ENCODE measurements at regions not wholly inside any gene's neighbourhood (a gene's known extent, or its start where the extent isn't known, plus 50 kb on each side); places are given as distances from the start of the nearest gene placed in this dataset.

DNA sequence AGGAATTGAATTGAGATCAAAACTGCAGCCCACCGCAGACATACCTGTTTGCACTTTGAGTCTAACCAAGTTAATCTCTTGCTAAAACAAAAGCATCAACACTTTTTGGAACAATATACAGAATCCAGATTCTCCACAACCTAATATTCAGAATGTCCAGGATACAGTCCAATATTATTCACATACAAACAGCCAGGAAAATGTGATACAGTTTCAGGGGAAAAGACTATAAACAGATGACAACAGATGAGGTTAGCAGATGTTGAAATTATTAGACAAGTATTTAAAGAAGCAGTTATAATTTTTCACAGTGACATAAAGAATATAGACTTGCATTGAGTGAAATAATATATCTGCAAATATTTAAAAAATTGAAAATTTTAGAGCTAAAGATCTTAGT is 678.1 kb upstream of the CXADR start:
- peak; percentile 60 for DNase-seq

DNA sequence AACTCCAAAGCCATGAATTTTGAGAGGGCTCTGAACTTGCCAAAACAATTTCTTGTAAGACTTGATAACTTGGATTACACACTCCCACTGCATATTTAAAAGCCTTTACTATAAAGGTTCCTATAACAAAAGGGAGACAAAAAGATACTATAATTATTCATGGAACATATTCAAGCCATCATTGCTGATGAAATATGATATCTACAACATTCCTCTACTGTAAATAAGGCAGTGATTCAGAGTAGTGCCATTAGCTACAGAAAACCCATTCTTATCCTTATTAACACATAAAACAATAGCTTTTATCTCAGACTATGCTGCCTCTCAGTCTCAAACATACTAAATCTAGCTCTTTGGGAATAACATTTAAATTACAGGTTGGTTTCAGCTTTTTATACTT is 675.5 kb upstream of the CXADR start:
- no peak for DNase-seq

DNA sequence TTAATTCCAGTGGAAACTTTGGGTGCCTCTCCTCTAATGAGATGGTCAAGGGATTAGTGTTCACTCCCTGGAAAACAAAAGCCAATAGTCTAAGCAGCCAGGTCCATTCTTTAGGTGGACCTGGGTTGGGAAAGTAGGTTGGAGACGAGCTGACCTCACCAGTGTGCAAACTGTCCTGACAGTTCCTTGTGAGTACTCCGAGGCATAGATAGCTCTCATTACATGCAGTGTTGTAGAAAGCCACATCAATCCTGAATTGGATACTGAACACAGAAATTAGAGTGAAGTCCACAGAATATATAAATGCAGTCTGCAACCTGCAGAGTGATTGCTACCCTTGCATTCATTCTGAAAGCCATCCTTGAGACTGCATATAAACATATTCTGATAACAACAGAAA is 675.1 kb upstream of the CXADR start:
- no peak for DNase-seq

DNA sequence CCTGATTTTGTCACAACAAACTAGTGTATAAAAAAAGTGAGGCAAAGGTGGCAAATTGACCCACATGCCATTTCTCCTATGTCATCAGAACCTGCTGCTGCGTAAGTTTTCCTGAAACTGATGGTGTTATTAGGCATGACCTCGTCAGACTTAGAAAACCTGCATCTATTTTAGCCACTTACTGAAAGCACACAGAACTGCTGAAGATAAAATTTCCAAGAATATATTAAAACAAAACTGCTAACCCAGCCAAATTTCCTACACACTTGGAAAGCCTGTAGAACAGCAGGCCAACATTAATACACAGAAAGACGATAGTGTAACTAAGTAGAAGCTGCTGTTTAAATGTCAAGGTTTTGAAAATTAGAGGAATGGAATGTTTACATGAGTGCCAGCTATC is 674.5 kb upstream of the CXADR start:
- peak; percentile 90 for DNase-seq

DNA sequence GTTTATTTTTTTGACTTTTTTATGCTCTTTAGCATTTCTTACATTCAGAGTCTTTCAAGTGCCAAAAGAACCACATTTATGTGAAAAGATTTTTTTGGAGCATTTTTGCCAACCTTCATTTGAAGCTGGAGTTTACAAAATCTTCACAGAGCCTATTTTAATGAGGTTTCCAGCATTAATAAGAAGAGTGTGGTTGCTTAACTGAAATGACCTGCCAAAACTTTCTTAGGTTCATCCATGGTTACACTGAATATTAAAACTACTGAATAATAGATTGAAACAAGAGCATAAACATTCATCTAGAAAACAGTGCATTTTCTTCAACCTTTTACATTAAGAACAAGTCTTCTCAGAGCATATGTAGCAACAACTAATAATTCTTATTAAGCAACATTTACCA is 672.3 kb upstream of the CXADR start:
- no peak for DNase-seq

DNA sequence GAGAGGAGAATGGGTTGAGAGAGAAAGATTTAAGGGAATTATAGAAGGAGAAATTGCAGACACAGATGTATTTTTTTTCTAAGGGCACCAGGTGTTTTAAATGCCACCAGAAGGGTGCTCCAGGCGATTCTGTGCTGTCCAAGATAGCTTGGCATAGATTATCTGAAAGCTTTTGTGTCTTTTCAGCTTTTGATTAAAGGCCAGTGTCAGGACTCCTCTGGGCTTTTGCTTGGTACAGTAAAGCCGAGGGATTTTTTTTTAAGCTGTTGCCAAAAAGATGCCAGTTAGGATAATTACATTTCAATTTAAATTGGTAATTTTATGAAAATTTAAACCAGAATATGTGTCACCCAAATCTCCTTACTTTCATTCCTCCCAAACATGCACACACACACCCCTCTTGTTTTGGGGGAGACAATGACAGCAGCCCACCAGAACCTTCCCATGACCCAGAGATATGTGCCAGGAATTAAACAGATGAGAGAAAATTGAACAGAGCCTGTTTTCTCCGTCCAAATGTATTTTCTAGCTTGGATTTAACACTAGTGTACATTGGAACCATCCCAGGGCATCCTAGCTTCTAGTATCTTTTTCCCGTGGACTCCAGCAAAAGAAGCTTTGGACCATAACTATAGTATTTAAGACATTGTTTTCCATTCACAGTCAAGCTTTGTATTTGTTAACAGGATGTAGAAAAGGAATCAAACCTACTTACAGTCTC is 670.7 kb upstream of the CXADR start:
- DNase-seq: peak; percentile 30

DNA sequence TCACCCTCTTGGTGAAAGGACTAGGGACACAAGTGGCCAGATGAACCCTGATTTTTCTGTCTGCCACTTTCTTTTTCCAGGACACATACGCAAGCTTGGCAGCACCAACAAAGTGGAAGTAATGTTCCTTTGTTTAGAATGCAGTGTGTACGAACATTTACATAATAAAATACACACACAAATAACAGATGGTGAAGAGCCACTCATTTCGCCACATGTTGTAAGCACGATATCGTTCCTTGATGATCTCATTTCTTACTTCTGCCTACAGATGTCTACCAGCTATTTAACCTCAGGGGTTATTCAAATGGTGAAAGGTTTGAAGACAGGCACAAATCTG is 670.2 kb upstream of the CXADR start:
- no peak for DNase-seq

DNA sequence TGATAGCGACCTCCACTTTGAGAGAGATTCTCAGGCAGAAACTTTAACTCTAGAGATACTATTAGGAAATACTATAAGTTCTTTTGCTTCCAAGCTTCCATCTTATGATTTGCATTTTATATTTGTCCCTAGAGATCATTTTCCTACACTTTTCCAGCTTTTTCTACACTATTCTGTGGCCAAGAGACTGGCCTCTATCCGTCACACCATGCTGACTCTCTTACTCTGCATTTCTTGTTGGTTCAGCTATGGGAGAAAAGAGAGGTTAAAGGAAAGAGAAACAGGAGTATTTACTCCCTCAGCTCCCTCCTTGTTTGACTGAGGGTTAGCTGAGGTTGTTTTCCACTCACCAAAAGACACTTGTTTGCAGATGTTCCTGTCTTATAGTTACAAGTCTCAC is 665.6 kb upstream of the CXADR start:
- no peak for DNase-seq

DNA sequence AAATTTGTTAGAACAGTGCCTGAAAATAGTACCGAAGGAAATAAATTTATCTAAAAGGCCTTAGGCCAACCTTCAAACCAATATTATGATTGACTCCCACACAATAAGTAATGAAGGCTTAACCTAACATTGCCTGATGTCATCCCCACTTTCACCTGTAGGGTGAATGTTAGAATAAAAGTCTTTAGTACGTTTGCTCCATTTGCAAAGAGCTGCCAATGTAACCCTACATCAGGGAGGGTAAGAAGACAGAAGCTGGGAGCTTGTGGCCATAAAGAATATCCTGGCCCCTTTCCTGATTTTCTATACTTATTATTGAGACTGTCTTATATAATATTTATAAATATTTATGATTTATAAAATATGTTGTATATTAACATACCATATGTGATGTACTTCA is 661.8 kb upstream of the CXADR start:
- no peak for DNase-seq

DNA sequence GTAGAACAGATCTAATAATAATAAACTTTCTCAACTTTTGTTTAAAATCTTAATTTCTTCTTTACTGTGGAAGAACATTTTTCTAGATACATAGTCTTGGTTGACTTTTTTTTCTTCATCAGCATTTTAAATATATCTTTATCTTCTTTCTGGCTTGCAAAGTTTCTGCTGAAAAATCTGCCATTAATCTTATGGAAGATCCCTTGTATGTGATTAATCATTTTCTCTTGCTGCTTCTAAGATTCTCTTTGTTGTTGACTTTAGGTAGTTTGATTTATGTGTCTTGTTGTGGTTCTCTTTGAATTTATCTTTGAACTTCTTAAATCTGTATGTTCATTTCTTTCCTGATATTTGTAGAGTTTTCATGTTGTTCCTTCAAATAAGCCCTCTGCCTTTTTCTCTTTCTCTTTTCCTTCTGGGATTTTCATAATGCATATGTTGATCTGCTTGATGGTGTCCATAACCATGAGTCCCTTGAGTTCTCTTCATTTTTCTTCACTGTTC is 657.6 kb upstream of the CXADR start:
- no peak for DNase-seq

DNA sequence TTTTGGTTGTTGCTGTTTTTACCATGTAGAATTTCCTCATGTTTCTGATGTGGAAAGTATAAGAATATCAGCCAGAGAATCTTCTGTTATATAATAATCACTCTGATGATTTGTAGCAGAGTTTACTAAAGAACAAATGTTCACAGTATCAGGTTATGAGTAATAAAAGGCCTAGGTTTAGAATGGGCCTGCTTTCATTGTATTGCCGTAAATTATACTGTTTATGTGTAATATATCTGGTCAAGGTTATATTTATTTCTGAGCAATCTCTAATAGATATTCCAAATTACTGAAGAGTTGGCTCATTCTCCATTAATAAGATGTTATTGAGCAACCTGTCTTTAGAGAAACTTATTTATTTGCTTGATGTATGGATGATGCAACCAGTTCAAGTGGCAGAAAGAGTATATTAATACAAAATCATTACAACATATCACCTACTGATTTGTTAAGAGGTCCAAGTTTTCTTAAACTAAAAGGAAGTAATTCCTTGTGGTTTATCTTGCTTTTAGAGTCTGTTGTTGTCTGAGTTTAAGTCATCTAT is 649.4 kb upstream of the CXADR start:
- no peak for DNase-seq

DNA sequence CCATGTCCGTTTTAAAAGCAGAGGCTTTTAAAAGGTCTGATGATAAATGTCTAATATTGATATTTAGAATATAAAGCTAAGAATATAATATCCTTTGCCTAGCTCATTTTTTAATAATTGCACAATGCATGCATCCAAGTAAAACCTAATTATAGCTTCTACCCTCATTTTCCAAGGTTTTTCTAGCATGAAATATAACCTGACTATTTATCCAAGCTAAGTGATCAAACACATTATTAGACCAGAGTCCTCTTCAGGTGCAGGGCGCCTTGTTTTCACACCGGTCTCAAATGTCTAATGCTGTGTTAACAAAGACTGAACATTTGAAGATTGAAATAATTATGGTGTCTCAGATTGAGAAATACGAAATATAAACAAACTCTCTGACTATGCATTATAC is 648.9 kb upstream of the CXADR start:
- no peak for DNase-seq

DNA sequence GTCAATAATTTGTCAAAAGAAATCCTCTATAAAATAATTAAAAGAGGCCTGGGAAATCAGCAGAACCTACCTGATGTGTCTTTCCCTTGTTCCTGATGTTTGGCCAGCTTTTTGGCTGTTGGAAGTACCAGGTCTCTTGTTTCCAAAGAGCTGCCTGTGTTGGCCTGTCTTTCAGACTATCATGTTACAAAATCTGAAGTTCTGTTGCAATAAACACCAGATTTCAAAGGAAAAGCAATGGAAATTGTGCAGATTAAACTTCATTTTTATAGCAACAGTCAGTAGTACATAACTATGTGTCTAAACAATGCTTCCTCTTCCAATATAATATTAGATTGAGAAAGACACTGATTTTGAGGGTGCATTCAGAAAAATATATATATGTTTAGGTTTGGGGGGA is 647.2 kb upstream of the CXADR start:
- no peak for DNase-seq

DNA sequence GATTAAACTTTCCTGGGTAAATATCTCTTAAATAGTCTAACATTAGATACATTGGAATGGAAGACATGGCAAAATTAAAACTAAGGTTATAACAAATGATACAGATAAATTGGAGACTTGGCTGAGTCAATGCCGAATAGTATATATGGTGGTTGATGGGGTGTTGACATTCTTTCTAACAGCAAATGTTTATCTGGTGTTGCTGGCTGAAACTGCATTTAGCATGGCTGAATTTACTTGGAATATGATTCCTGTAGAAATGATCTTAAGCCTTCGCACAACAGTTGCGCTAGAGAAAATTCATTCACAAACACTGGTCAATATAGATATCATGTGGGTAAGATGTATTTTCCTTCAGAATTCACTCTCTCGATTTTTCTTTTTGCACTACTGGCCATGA is 646.0 kb upstream of the CXADR start:
- DNase-seq: no peak

DNA sequence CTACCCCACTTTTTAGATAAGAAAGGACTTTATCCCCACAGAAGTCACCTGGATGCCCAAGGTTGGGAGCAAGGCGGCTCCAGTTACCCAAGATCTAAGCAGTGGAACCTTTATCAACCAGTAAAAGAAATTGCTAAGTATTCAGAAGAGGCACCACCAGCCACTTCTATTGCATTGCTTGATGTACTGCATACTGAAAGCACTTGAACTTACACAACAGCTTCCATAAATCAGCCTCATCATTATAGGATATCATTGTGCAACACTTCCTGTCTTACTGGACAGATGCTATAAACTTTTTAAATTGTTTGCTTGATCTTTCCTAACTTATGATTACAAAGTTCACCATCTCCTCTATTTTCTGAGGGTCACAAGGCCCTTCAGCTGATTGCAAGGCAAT is 642.7 kb upstream of the CXADR start:
- DNase-seq: no peak

DNA sequence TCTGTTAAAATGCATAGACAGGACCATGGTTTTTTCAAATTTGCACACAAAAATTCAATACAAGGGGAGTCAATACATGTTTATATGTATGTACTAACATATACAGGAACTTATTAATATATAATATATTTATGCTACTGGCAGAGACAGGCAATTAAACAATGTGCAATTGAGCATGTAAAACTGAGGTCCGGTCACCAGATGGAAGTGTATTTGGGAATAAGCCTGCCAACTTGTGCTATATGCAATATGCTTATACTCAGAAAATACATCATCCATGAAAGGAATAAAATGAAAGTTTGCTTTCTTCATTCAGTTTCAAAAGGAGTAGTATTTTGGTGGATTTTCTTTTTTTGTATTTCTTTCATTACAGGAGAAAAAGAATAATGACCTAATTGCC is 640.2 kb upstream of the CXADR start:
- DNase-seq: no peak

DNA sequence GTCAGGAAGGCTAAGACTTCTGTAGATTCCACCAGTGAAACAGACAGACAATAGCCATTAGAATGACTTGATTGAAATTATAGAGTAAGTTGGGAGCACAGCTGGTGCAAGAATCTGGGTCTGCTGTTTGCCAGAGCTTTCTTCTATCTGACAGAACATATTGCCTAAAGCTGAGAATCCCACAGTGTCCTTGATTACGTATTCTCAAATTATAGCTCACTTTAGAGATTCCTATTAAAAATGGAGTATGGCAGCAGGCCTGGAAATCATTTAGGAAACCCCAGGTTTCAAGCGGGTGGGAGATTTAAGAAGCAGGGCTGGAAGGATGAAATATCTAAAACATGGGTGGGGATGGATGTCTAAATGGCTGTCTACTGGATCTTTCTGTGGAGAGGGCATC is 639.7 kb upstream of the CXADR start:
- peak; percentile 0 for DNase-seq

DNA sequence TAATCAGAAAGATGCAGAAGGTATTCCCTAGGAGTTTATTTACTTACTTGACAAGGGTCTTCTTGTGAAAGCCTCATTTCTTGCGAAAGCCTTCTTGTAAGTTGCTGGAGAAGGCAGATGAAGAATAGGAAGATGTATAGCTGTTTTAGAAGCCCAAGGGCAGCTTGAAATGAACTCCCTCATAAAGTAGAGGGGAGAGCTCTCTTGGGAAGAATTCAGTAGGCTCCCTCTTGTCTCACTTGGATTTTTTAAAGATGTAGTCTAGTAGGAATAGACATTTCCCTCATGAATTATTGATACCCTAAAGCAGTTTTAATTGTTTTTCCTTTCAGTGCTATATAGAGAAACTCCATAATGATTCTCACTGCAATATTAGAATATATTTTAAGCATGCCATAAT is 639.2 kb upstream of the CXADR start:
- no peak for DNase-seq

DNA sequence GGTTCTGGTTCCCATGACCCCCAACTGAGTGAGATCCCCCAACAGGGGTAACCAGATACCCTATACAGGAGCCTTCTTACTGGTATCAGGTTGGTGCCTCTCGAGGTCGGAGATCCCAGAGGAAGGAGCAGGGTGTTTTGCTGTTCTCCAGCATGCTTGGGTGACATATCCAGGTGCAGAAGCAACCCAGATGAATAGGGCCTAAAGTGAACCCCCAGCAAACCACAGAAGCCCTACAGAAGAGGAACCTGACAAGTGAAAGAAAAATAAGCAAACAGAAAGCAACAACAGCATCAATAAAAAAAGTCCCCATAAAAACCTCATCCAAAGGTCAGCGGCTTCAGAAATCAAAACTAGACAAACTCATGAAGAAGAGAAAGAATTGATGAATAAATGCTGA is 633.4 kb upstream of the CXADR start:
- DNase-seq: no peak

DNA sequence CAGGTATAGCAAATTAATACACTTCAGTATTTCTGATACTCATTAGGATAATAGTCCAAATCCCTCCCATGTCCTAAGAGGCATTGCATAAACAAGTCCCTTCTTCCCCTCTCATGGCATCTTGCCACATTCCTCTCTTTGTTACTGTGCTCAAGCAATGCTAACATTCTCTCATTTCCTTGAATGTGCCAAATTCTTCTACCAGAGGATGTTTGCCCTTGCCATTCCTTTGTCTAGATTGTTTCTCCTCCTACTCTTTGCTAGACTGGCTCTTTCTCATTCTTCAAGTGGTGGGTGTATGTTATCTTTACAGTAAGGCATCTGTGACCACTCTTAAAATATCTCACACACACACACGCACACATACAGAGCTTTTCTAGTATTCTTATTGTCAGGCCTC is 621.0 kb upstream of the CXADR start:
- no peak for DNase-seq

DNA sequence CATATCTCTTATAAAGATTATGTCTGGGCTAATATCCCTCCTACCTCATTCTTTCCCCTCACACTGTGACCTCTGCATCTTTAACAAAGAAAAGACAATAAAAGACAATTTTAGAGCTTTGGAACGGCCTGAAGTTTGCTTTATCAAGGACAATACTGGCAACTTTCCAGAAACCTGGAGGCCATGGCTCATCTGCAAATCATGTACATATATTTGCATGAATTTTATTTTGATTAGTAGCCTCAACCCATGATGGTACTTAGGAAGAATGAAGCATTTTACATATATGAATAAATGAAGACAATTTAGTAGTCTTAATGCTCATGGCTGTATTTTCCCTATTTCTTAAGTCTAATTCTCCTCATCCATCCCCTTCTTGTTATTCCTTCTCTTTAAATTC is 612.2 kb upstream of the CXADR start:
- DNase-seq: no peak

DNA sequence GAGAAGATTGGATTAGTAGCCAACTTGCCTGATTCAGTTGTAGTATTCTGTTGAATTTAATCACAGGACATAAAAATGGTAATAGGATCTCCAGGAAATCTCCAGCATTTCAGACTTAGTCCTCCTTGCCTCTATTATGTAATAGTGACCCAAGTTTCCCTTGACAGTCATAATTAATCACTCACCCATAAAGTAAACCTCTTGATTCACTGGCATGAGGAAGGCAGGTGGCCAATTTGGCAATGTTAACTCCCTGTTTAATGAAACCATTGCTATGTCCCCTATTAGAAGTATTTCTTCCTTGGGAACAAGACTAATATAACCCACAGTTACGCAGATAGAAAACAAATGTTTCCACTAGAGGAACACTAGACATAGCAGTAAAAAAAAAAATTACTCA is 604.8 kb upstream of the CXADR start:
- no peak for DNase-seq

DNA sequence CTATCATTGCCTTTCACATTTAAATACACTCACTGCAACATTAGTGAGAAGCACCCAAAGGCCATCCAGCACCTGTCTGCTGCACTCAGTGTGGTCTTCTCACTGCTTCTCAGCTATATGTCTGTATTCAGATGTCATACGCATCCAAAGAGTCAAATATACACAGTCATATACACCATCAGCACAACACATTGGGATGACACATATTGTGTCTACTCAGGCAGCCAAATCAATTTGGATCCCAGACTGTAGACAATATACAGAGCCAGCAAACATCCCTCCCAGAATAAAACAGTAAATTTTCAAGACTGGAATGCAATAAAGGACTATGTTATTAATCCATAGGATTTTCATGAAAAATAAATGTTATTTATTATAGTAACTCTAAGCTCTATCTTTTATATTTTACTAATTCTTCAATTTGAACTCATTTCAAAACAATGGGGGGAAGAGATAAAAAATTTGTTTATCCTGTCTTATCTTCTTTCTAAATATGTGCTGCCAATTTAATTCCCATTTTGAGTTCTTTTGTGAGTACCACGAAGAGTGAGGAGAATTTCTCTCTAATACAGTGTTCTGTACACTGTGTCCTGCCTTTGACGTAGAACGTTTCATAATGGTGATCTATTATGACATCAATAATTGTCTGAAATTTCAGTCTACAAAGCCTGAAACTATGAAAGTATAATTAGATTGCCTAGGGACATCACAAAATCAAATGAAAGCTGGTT is 602.2 kb upstream of the CXADR start:
- DNase-seq: no peak

DNA sequence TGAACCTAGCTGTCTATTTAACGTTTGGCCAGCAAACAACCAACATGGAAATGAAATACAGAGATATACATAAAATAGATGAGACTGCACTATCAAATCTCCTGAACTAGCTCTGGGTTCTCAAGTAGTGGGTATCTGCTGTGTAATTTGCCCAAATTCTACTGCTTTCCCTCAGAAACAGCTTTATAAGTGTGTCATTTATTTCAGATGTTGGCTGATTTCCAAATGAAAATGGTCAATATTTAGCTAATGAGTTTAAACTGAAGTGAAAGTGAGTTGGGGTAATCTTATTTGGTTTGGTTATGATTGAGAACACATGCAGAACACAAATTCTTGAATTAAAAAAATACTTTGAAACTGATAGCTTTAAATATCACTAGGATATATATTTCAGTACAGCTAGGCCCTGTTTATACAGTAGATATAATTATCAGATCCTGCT is 601.7 kb upstream of the CXADR start:
- DNase-seq: no peak
